ENCODE measurements at regions not wholly inside any gene's neighbourhood (a gene's known extent, or its start where the extent isn't known, plus 50 kb on each side); places are given as distances from the start of the nearest gene placed in this dataset.
A peak's percentile ranks its signal among the peaks of the same experiment; 100 is the strongest.

GRCh38 chr6:40753048-40753447, 165.9 kb upstream of the LRFN2 start:
- no peak for DNase-seq (ENCODE audit: low spot score)

GRCh38 chr6:40744835-40745234, 157.7 kb upstream of the LRFN2 start:
- DNase-seq (ENCODE audit: low spot score), result no peak

DNA sequence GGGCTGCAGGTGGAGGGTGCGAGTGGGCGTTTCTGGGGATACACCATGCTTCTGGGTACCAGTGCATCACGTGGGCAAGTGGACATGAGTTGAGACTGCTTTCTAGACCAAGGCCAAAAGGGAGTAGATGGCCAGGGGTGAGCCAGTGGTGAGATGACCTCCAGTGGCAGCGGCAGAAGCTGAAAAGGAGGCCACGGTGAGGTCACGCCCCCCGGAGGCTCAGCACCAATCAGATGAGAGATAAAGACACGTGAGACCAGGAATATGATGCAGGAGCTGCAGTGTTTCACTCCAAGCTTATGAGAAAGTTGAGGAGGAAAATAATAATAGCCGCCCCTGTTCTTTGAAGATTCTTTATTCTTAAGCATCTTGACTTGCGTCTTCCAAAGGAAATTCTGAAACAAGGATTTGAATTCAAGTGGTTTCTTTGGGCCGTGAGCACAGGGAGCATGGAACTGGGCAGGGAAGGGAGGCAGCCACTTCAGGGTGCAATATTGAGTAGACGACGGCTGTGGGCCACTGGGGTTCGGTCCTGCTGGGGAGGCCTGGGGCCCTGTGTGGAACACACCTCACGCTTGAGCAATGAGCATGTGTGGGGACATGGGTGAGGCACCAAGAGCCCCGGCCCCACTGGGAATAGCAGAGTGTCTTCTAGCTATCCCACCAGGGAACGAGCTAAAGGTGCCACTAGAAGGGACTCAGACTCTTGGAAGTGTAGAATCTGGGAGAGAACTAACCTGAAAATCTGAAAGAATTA, 156.7 kb upstream of the LRFN2 start:
- DNase-seq (ENCODE audit: low spot score), result peak; percentile 66

DNA sequence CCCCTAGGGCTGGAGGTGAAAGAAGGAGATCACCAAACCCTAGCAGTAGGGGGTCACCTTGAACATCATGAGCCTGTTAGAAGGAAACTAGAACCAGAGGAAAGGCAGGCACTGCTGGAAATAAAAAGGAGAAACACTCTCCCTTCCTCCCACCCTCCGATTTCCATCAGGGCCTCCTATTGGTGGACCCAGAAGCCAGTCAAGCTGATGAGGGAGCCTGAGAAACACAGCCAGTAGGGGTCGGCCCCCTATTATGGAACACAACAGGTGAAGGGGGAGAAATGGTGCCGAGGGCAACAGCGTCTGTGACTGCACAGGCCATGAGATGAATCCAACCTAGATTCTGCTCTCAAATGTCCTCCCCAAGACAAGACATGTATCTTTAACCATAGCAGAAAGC, 156.1 kb upstream of the LRFN2 start:
- peak; percentile 66 for DNase-seq (ENCODE audit: low spot score)

GRCh38 chr6:40740518-40740917, 153.4 kb upstream of the LRFN2 start:
- DNase-seq (ENCODE audit: low spot score), result no peak

- DNase-seq (ENCODE audit: low spot score), result no peak
These were observed 151.5 kb upstream of the LRFN2 start for GRCh38 chr6:40738551-40739193.

GRCh38 chr6:40735521-40735920, 148.4 kb upstream of the LRFN2 start:
- DNase-seq (ENCODE audit: low spot score), result no peak

DNA sequence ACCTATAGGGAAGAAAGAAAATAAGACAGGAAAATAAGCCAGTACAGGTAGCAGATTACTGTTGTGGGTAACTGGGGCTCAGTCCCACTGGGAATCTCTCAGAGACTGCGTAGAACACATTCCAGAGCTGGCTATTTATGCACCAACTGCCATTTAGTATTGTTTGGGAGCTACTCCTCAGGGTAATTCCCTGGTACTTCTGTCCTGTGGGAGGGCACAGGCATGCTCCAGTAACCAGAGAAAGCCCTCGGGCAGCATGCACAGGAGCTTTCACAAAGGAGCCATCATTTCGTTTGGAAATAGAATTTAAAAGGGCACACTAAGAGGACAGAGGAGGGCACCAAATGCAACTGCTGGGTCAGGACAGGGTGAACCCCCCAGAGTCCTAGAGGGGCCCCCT, 148.0 kb upstream of the LRFN2 start:
- no peak for DNase-seq (ENCODE audit: low spot score)

GRCh38 chr6:40734607-40735006, 147.4 kb upstream of the LRFN2 start:
- DNase-seq (ENCODE audit: low spot score), result no peak

DNA sequence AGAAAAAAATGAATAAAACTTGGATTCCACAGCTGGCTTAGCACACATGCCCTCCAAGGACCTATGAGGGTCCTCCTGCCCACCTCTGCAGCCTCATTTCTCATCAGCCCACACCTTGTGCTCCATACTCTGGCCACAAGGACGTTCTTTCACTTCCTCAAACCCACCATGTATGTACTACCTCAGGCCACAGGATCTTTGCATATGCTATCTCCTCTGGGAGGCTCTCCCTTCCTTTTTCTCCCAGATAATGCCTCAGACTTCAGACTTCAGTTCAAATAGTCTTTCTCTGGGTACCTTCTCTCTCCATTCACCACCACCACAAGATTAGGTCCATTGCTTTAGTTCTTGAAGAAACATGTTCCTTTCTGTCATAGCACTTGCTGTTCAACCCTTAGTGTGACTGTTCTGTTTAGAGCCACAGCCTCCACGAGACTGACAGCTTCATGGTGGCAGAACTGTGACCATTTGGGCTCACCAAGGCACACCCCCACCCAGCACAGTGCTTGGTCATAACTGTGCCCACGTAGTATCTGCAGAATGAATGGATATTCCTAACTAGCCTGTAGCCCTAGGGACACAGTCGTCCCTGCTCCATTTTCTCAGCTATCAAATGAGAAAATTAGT, 146.7 kb upstream of the LRFN2 start:
- DNase-seq (ENCODE audit: low spot score), result no peak

GRCh38 chr6:40733290-40733689, 146.1 kb upstream of the LRFN2 start:
- DNase-seq (ENCODE audit: low spot score), result no peak

DNA sequence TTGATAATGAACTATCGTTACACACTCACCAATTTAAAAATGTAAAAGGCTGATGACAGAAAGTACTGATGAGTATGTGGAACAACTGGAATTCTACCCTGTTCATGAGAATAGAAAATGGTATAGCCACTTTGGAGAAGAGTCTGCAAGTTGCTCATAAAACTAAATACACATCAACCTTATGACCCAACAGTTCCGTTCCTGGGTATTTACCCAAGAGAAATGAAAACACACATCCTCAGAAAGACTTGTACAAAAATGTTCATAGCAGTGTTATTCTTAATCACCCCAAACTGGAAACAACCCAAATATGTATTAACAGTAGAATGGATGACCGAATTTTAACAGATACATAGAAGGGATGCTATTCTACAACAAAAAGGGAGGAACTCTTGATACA, 145.7 kb upstream of the LRFN2 start:
- DNase-seq (ENCODE audit: low spot score), result no peak

DNA sequence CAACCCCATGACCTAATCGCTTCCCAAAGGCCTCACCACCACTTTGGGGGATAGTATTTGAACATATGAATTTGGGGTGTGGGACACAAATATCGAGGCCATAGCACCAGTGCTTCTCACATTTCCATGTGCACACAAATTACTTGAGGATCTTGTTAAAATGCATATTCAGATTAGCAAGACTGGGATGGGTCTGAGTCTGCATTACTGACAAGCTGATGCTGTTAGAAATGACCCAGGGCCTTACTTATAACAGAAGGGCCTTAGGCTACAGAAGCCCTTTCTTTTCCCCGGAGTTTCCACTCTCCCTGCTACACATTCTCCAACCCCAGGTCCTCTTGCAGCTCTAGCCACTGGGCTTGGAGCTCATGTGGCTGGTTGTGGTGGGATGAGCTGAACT, 141.5 kb upstream of the LRFN2 start:
- DNase-seq (ENCODE audit: low spot score), result no peak

GRCh38 chr6:40727271-40727670, 140.1 kb upstream of the LRFN2 start:
- DNase-seq (ENCODE audit: low spot score), result peak; percentile 83

- DNase-seq (ENCODE audit: low spot score), result no peak
These were observed 139.7 kb upstream of the LRFN2 start for GRCh38 chr6:40726853-40727252.

DNA sequence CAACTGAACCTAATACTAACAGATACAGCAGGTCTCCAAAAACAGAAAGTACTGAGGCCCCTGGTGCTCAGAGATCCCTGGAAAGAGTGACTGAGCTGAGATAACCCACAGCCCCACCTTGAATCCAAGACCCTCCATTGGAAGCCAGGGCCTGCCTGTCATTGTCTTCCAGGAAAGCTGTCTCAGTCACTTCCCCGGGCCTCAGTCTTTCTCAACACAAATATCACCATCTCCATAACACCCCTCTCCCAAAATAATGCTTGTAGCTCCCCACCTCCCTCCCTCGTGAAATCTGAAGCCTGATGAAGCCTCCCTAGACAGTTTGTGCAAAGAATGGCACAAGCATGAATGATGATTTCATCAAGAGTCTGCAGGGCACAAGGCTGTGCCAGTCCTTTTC, 138.2 kb upstream of the LRFN2 start:
- DNase-seq (ENCODE audit: low spot score), result no peak

GRCh38 chr6:40724886-40725285, 137.7 kb upstream of the LRFN2 start:
- DNase-seq (ENCODE audit: low spot score), result no peak

GRCh38 chr6:40723967-40724366, 136.8 kb upstream of the LRFN2 start:
- no peak for DNase-seq (ENCODE audit: low spot score)

- no peak for DNase-seq (ENCODE audit: low spot score)
These were observed 135.5 kb upstream of the LRFN2 start for GRCh38 chr6:40722553-40723258.

- no peak for DNase-seq (ENCODE audit: low spot score)
These were observed 134.9 kb upstream of the LRFN2 start for GRCh38 chr6:40722091-40722490.

- DNase-seq (ENCODE audit: low spot score), result no peak
These were observed 134.2 kb upstream of the LRFN2 start for GRCh38 chr6:40721271-40721952.

- no peak for DNase-seq (ENCODE audit: low spot score)
These were observed 133.2 kb upstream of the LRFN2 start for GRCh38 chr6:40720375-40720748.
